Left renal cortex interstitium (tissue), 4 donors: ENCODE measurements at regions not wholly inside any gene's neighbourhood (a gene's known extent, or its start where the extent isn't known, plus 50 kb on each side); places are given as distances from the start of the nearest gene placed in this dataset.

Experiments used
- DNase-seq, 4 donors: peaks; one replicate each; pipeline ENCODE4 v3.0.0-alpha.2; 2013; ENCODE audit warnings: low read depth in 4 of 4, low spot score in 2 of 4, missing footprints in 1 of 4

DNA sequence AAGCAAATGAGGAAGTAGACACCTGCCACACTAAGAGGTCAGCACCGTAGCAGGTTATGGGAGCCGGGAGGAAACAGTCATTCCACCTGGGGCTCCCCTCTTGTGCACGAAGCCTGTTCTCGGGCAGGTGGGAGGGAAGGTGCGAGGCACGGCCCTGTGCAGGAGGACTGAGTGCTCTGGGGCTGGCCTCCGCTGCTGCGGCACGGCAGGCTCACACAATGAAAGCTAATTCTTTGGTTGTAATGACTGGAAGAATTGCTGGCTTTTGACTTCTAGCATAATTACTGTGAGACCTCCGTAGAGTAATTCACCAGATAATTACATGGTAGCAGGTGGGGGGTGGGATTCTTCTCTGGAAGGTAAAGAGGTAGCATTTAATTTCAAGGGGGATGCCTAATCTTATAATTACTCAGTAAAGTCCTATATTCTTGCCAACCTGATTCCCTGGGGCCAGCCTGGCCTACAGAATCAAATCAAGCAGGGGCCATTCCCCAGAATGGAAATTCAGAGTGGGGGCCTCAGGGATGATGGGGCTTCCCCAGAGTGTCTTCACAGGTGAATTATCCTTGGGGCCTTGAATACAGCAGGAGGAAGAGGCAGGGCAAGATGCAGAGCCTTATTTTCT is 129.1 kb downstream of the TPRA1 start:
- DNase-seq: no peak

DNA sequence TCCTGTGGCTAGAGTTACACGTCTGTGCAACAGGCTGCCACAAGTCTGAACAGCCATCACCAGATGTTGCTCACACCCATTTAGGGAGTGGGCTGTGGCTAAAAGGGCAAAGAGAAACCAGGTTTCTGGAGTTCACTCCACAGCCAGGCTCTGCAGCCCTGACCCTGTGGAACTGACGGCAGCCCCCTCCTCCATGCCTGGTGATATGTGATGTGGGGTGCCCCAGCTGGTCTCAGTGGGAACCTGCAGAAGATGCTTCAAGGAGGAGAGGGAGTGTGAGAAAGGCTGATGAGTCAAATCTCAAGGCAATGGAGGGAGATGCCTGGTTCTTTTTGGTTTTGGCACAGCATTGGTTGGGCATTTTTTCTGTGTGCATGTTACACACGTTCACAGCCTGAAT is 130.6 kb downstream of the TPRA1 start:
- DNase-seq: no peak

DNA sequence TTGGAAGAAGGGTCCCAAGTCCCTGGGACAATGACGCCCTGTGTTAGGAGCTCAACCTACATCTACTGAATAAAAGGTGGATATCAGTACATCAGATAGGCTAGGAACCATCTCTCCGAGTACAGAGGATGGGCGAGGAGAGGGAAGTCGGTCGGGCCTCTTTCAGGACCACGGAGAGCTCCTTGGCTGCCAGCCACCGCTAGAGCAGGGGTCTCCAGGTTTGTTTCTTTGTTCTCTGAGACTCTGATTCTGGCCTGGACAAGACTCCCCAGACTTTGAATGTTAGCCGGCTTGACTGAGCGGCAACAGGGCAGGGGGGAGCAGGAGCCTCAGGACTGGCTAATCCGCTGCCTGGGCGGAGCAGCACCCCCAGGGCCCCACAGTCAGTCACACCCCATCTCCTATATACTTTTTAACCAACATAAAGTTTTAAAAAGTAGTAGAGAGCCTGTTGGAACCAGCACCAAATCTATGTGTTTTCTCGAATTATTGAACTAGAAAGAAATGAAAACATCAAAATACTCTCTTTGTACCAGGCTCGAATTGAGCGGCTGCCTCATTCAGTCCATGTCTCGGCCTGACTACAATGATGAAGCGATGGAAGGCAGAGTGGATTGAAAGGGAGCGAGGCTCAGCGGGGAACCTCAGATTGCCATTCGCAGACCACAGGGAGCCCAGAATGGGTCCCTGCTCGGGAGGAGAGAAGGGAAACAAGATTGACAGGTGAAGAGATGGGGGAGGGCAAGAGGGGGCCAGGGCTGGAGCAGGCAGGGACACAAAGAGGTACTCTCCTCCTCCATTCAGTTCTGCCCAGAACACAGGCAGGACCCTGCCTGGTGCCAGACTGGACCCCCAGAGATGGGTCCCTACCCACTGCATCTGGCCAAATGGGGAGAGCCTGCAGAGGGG is 131.6 kb downstream of the TPRA1 start:
- peak; percentile 39 to 74 (median 65) for DNase-seq

DNA sequence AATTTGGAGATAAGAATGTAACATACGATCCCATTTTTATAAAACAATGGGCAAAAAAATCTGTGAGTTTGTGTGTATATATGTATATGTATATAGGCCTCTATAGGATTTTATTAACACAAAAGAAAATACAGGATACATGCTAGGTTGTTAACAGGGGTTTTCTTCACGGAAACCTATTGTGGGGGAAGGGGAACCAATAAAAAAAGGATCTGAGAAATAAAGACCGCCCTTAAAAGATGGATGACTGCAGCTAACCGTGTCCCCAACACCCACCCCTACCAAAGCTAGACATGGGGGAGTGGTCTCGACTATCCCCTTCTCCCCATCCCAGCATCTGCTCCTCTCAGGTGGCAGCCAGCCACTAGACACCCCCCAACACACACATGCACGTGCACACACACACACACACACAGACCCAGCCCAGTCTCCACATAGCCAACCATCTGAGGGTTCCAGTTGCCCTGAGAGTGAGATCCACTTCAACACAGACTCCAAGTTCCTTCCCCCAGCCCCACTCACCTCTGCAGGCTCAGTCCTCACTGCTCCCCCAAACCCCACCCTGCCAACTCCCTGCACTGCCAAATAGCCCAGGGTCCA is 132.9 kb downstream of the TPRA1 start:
- DNase-seq: no peak

DNA sequence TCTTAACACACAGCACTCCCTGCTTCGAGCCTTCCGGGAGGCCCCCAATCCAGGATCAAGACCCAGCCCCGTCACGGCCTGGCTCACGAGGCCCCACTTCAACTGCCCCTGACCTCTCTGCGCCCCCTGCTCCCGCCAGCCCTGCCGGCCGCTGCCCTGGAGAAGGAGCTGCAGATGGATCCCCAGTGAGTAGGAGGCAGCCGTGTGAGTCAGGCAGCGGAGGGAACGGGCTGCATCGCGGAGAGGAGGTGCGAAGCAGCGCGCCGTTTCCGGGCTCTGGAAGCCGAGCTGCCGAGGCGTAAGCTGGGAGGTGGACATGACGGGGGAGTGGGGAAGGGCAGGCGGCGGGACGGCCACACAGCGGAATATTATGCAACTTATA is 133.4 kb downstream of the TPRA1 start:
- DNase-seq: no peak

DNA sequence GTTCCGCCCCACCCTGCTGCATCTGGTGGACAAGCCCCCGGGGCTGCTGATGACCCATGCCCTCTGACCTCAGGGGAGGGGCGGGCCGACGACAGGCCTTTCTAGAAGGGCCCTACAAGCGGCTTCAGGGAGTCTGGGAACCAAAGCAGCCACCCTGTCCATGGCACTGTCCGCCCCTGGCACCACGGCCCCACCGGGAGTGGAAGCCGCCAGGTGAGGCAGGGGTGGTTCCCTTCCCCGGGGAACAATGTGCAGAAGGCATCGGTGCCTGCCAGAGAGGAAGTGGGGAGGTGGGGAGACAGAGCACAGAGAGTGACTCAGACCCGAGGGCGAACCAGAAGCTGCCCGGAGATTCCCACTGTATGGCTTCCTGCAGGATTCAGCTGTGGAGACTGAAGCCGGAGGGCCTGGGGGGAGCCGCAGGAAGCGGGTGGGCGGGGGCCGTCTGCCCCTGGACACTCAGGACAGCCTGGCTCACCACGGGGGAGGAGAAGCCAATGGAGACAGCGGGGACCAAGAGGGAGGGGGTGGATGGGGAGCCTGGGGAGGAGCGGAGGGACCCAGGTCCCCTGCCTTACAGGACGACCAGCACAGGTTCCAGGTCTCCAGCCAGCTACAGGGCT is 134.0 kb downstream of the TPRA1 start:
- DNase-seq: no peak

DNA sequence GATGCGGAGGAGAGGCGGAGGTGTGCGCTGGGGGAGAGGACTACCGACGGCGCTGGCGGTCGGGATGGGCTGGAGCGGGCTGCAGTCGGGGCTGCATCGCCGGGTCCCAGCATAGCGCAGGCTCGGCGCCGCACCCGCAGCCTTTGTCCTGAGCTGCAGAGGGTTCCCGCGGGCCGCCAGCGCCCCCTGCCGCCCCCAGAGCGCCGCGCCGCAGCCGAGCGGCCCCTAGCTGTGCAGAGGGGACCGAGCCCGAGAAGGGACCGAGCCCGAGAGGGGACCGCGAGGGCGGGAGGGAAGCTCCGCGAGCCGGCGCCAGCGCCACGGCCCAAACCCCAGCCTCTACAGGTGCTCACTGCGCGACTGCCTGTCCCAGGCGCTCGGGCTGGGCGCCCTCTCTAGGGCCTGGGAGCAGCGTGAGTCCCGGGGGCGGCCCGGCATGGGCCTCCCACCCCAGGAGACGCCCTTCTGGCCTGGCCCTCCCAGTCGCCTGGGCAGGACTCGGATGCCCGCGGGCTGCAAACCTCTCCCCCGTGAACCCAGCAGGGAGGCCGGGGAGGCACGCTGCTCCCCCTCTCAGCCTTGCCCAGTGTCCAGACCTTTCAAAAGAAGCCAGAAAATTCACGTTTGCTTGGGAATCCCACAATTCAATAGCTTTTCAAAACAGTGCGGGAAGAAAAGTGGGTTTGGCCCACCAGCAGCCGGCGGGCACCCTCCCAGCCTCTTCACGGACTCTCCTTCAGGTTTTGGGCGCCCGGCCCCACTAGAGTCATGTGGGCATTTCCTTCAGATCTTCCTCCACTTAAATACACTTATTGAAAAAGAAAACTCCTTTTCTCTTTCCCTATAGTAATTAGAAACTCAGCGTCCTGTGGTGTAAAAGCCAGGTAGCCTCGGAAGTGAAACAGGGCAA is 134.7 kb downstream of the TPRA1 start:
- DNase-seq: peak; percentile 25 to 53 (median 45)

DNA sequence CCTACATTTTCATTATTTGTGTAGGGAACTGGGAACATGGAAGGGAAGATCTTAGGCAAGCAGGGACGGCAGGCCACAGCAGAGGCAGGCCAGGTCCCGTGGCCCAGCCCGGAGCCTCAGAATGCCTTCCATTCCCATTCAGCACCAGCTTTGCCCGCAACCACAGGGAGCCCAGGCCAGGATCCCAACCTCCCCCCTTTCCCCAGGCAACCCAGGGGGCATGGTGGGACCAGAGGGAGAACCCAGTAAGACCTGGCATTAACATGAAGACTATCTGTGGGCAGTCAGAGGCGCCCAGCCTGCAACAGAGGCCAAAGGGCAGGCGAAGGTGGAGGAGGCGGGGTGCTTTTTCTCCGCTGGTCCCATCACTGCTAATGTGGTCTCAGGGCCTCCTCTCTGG is 135.6 kb downstream of the TPRA1 start:
- no peak for DNase-seq

DNA sequence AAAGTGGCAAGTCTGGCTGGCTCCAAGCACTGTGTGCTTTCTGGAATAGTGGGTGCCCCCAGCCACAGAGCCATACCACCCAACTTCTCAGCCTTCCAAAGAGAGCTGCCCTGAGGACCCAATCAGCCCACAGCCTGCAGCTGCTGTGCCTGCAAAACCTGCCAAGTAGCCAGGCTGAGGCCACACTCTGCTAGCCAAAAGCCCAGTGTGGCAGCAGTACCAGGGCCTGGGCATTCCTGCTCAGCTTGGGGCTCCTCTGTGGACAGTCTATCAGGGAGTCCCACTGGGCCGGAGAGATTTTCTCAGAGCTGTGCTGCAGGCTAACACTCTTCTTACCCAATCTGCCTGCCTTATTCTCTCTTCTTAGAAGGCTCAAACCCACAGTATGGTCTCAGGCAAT is 136.5 kb downstream of the TPRA1 start:
- no peak for DNase-seq

DNA sequence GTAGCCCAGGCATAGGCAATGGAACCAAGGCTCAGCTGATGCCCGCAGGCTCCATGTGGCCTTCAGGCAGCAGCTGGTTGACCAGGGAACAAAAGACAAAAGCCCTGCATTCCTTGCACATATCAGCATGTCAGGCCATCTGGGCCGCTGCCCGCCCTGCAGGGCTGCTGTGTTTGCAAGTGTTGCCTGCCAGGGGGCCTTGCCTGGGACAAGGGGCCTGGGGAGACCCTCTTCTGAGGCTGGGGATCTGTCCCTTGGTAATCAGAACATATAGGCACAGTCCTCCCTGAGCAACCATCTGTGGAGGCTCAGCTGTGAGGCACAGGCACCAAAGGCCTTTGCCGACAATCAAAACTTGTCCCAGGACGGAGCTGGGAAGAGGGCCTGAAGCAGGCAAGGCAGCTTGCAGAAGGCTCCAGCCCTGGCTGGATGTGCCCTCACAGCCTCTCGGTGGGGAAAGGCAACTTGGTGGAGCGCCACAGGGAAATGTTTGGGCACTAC is 138.2 kb downstream of the TPRA1 start:
- DNase-seq: no peak

DNA sequence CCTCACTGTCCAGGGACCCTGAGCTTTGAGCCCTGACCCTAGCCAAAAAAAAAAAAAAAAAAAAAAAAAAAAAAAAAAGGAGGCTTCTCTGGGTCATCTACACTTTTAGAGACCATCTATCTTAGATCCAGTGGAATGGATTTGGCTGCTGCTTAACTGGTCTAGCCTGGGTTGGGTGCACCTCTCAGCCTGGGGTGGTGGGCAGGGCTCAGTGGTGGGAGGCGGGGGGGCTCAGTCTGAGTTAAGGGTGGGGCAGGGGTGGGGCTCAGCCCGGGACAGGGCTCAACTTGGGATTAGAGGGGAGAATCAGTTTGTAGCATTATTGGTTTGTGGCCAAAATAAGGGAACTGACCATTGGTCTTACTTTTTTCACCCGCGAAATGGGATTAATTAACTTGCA is 139.2 kb downstream of the TPRA1 start:
- no peak for DNase-seq

DNA sequence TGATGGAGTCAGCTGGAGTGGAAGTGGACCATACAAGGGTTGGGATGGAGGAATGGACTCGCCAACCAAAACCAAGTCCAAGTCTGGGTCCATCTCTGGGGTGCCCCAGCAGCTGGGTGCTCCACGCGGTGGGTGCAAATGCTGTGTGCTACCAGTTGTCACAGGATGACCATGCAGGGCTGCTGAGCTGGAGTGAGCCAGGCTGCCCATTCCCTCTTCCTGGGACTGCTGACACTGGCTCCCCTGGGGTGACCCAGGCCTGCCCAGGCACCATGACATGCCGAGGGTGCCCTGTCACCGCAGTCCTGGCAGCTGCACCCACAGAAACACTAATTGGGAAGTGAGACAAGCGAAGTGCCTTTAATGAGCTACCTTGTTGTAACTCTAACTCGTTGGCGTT is 140.2 kb downstream of the TPRA1 start:
- DNase-seq: no peak

DNA sequence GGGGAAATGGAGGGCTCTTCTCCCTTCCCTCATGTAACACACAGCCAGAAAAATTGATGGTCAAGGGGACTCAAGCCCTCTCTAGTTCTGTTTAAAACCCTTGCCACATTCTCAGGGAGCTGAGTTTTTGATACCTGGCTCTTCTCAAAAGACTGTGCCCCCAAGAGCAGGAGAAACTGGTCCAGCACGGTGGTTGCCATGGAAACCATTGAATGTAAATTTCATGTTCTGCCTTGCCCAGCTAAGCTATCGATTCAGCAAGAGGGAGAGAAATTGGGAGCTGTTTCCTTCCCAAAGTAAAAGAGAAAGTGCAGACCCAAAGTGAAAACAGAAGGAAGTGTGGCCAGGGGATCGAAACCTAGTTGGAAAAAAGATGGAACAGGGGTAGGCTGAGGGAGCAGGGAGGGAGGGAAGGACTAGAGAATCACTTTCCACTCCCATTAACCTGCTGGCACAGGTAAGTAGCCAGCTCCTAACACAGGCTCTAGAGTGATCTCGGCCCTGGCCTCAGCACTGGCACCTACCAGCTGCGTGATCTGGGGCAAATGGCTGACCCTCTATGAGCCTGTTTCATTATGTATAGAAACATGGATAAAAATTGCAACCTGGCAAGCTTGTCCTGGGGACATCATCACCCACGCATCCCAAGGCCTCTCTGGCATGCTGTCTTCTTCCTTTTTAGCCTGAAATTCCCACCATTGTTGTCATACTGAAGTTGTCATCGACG is 140.9 kb downstream of the TPRA1 start:
- no peak for DNase-seq

DNA sequence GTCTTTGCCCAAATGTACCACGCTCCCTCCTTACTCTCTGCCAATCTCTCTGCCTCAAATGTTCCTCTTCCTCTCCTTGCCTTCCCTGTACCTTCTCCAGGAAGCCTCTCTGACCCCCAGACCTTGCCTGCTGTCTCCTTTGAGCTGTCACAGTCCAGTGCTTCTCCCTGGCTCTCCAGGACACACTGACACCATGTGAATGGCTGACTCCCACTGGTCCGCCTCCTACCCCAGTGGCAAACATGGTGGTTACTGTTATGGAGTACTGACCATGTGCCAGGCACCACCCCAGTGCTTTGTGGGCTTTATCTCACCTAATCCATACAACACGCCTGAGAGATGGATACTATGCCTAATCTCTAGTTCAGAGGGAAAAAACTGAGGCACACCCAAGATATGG is 141.9 kb downstream of the TPRA1 start:
- DNase-seq: no peak

DNA sequence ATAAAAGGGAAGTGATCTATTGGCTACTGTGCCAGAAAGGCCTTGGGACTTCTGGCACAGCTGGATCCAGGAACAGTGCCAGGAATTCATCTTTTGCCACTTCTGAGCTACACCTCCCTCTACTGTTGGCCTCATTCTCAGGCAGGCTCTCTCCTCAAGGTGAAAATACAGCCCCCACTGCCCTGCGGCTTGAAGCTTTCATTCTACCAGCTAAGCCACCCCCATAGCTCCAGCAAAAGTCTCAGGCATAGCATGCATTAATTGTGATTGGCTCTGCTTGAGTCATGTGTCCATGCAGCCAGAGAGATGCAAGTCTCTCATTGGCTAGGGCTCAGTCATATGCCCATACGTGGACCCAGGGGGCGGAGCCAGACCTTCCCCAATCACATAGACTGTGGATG is 142.4 kb downstream of the TPRA1 start:
- no peak for DNase-seq

DNA sequence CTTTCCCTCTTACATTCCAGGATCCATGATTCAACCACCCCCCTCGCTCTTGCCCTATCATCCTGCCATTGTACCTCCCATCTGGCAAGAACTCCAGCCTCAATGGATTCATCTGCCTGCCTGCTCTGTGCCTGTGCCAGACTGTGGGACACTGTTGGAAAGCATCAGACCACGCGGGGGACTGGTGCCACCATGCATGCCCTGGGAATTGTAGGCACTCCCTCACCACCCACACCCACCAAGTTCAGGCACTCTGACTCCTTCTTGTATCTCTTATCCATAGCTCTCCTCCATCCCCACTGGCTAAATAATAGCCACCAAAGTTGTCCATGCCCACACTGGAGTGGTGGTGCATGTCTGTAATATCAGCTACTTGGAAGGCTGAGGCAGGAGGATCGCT is 143.8 kb downstream of the TPRA1 start:
- no peak for DNase-seq

DNA sequence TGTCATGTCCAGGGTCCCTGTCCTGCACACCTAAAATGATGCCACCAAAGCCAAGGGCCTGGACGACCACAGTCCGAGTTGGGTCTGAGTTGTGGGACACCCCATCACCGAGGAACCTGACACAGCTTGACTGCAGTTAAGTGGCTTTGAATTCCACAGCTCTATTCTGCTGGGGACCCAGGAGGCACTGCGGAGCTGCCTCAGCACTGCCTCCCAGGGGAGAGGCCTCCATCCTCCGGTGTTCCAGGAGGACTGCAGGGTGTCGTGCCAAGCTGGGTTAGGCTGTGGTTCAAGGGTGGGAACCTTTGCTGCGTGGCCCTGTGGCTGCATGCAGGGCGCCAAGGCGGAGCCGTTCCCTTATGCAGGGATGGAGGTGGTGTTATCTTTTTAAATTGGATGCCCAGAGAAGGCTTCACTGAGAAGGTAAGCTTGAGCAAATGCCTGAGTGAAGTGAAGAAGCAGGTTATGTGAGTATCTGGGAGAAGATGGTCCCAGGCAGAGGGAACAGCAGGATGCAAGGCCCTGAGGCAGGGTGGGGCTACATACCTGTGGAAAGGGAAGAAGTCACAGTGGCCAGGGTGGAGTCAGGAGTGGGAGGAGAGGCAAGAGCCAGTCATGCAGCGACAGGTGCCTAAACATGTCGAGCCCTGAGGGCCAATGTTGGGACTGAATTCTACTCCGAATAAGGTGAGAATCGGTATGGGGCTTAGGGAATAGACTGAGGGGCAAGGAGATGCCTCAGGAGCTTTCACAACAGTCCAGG is 144.8 kb downstream of the TPRA1 start:
- DNase-seq: no peak

DNA sequence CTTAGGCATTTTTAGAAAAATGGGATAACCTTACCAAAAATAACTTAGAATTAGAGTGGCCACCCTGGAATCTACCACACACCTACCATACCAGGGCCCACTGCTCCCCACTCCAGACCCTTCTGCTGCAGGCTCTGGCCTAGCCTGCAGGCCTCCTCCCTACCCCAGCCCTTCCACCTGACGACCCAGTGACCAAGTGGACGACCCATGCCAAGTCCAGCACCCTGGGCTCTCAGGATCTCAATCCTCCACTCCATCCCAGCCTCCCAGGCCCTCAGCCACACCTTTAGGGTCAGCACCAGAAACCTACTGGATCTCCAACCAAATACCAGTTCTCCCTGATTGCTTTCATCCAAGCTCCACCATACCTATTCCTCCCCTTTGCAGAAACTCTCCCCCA is 145.8 kb downstream of the TPRA1 start:
- no peak for DNase-seq
